MM.1S (cell line): ENCODE measurements at regions not wholly inside any gene's neighbourhood (a gene's known extent, or its start where the extent isn't known, plus 50 kb on each side); places are given as distances from the start of the nearest gene placed in this dataset.

Experiments used
- CTCF ChIP-seq: fragments of 300-600 bp; sonication (generic); IDR thresholded peaks from 2 replicates; pipeline ENCODE4 v1.5.1; 2016; ENCODE audit warnings: antibody characterized with exemption, low read length, mixed read lengths
- EZH2 ChIP-seq: fragments of 300-600 bp; sonication (generic); optimal IDR thresholded peaks from 2 replicates; pipeline ENCODE3; 2017; ENCODE audit warnings: low read depth, mild to moderate bottlenecking, antibody characterized with exemption, low read length, mixed read lengths

GRCh38 chr20:40778894-40779496 is 90.0 kb upstream of the MAFB start:
- no peak for TF ChIP-seq CTCF
- TF ChIP-seq EZH2, result no peak
